EH (cell line): ENCODE measurements at regions not wholly inside any gene's neighbourhood (a gene's known extent, or its start where the extent isn't known, plus 50 kb on each side); places are given as distances from the start of the nearest gene placed in this dataset.
"Not testable (repeated sequence)": the region's sequence is repeated elsewhere in the genome, so short reads cannot be mapped to it uniquely, and the experiment has no call there.

Experiments
- DNase-seq: peaks from one replicate; pipeline ENCODE4 v3.0.0-alpha.2; 2015; ENCODE audit warnings: low read depth

- DNase-seq: peak; percentile 78
Observed at GRCh38 chr22:25488244-25489020, 76.0 kb upstream of the GRK3 start.

GRCh38 chr22:25489947-25490346 is 74.5 kb upstream of the GRK3 start:
- DNase-seq: no peak

GRCh38 chr22:25490896-25491295 is 73.6 kb upstream of the GRK3 start:
- DNase-seq: no peak

- DNase-seq: no peak
Observed at GRCh38 chr22:25492162-25492561, 72.3 kb upstream of the GRK3 start.

- no peak for DNase-seq
Observed at GRCh38 chr22:25492841-25493734, 71.4 kb upstream of the GRK3 start.

GRCh38 chr22:25493794-25494193 is 70.7 kb upstream of the GRK3 start:
- DNase-seq: no peak

- no peak for DNase-seq
Observed at GRCh38 chr22:25494774-25495173, 69.7 kb upstream of the GRK3 start.

GRCh38 chr22:25495285-25495684 is 69.2 kb upstream of the GRK3 start:
- DNase-seq: peak; percentile 18

GRCh38 chr22:25496396-25497064 is 67.9 kb upstream of the GRK3 start:
- DNase-seq: peak; percentile 29

- peak; percentile 28 for DNase-seq
Observed at GRCh38 chr22:25497181-25497641, 67.3 kb upstream of the GRK3 start.

GRCh38 chr22:25497716-25498115 is 66.8 kb upstream of the GRK3 start:
- DNase-seq: no peak

- DNase-seq: not testable (repeated sequence)
Observed at GRCh38 chr22:25500671-25501070, 63.8 kb upstream of the GRK3 start.

GRCh38 chr22:25504017-25504416 is 60.5 kb upstream of the GRK3 start:
- DNase-seq: not testable (repeated sequence)

GRCh38 chr22:25508161-25508560 is 56.3 kb upstream of the GRK3 start:
- DNase-seq: no peak

- no peak for DNase-seq
Observed at GRCh38 chr22:25508761-25509321, 55.6 kb upstream of the GRK3 start.

GRCh38 chr22:25509374-25509791 is 55.1 kb upstream of the GRK3 start:
- no peak for DNase-seq

GRCh38 chr22:25510876-25511275 is 53.6 kb upstream of the GRK3 start:
- DNase-seq: no peak

- no peak for DNase-seq
Observed at GRCh38 chr22:25511725-25512124, 52.8 kb upstream of the GRK3 start.

- peak; percentile 15 for DNase-seq
Observed at GRCh38 chr22:25514436-25515180, 49.9 kb upstream of the GRK3 start.
